WTC11 (cell line): ENCODE measurements at regions not wholly inside any gene's neighbourhood (a gene's known extent, or its start where the extent isn't known, plus 50 kb on each side); places are given as distances from the start of the nearest gene placed in this dataset.

Source experiments
- ATF1 ChIP-seq: sonication (generic); formaldehyde crosslinking; IDR thresholded peaks from 2 replicates; pipeline ENCODE4 v1.8.1; 2023; ENCODE audit warnings: mild to moderate bottlenecking, moderate library complexity, missing genetic modification reagents
- CREB1 ChIP-seq: sonication (generic); formaldehyde crosslinking; IDR thresholded peaks from 2 replicates; pipeline ENCODE4 v1.8.0; 2023; ENCODE audit warnings: mild to moderate bottlenecking, missing genetic modification reagents
- CREM ChIP-seq: sonication (generic); formaldehyde crosslinking; IDR thresholded peaks from 2 replicates; pipeline ENCODE4 v1.8.1; 2022; ENCODE audit warnings: mild to moderate bottlenecking, missing genetic modification reagents, moderate library complexity
- CTCF ChIP-seq: fragments of 200-600 bp; IDR thresholded peaks from 2 replicates; pipeline ENCODE4 v1.8.0; 2022; ENCODE audit warnings: antibody characterized with exemption
- ESRRA ChIP-seq: sonication (generic); formaldehyde crosslinking; IDR thresholded peaks from 2 replicates; pipeline ENCODE4 v1.8.1; 2022; ENCODE audit warnings: mild to moderate bottlenecking, missing genetic modification reagents, borderline replicate concordance
- GABPB1 ChIP-seq: sonication (generic); formaldehyde crosslinking; IDR thresholded peaks from 2 replicates; pipeline ENCODE4 v1.8.1; 2023; ENCODE audit warnings: mild to moderate bottlenecking, missing genetic modification reagents
- MAX ChIP-seq: sonication (generic); formaldehyde crosslinking; IDR thresholded peaks from 2 replicates; pipeline ENCODE4 v1.8.0; 2022; ENCODE audit warnings: mild to moderate bottlenecking, missing genetic modification reagents

DNA sequence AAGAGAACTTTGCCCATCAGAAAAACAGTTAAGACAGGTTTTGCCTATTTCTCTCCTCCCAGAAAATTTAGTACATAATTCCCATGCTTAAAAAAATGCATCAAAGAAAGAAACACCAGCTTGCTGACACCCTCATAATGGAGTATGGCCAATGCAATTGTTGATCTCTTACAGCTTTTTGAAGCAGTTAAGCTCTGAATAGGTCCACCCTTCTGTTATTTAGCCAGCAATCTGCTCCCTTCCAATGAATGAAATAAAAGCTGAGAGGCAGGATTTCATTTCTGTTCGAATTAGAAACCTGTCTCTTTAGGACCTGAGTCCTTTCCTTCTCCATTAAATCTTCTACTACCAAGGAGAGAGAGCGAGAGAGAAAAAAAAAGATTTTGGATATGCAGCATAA lies 288.7 kb downstream of the RNF144B start:
- no peak for TF ChIP-seq CTCF
- no peak for TF ChIP-seq CREM (CRISPR knock-in tag)
- no peak for TF ChIP-seq MAX (CRISPR knock-in tag)
- no peak for TF ChIP-seq ESRRA
- no peak for TF ChIP-seq CREB1
- TF ChIP-seq ATF1 (CRISPR knock-in tag) = no peak
- TF ChIP-seq GABPB1 (CRISPR knock-in tag) = no peak
